Endothelial cell of umbilical vein (primary cell): ENCODE measurements at regions not wholly inside any gene's neighbourhood (a gene's known extent, or its start where the extent isn't known, plus 50 kb on each side); places are given as distances from the start of the nearest gene placed in this dataset.

Experiments used
- CTCF ChIP-seq, 2 donors: IDR thresholded peaks; 1 replicate in 1 of 2; 2 replicates in 1 of 2; pipeline ENCODE4 v1.5.1; 2011; ENCODE audit warnings: low read length in 2 of 2, mild to moderate bottlenecking in 2 of 2, moderate library complexity in 2 of 2, control low read depth in 1 of 2, inconsistent platforms in 1 of 2, low read depth in 1 of 2; ENCODE audit not compliant: insufficient read depth in 1 of 2; ENCODE audit errors: extremely low read depth in 1 of 2
- EZH2 ChIP-seq: IDR thresholded peaks from 2 replicates; pipeline ENCODE4 v1.6.1; 2012; ENCODE audit warnings: borderline replicate concordance, low read depth, mild to moderate bottlenecking, moderate library complexity, low read length, inconsistent platforms; ENCODE audit not compliant: severe bottlenecking
- FOS ChIP-seq: IDR thresholded peaks from 2 replicates; pipeline ENCODE4 v1.6.1; 2011; ENCODE audit warnings: mild to moderate bottlenecking, low read length, moderate library complexity, borderline replicate concordance; ENCODE audit not compliant: insufficient read depth
- JUN ChIP-seq: IDR thresholded peaks from 2 replicates; pipeline ENCODE4 v1.6.1; 2011; ENCODE audit warnings: borderline replicate concordance, low read depth; ENCODE audit not compliant: insufficient read length, insufficient read depth
- MAX ChIP-seq: IDR thresholded peaks from 2 replicates; pipeline ENCODE4 v1.6.1; 2011; ENCODE audit not compliant: insufficient read depth, insufficient read length
- POLR2A ChIP-seq: IDR thresholded peaks from 2 replicates; pipeline ENCODE4 v1.6.1; 2012; ENCODE audit warnings: low read depth, mild to moderate bottlenecking, control low read depth, low read length
- POLR2AphosphoS5 ChIP-seq: IDR thresholded peaks from 2 replicates; pipeline ENCODE4 v1.6.1; 2012; ENCODE audit warnings: low read depth, mild to moderate bottlenecking, control low read depth, low read length, moderate library complexity; ENCODE audit not compliant: insufficient read depth

- TF ChIP-seq POLR2A, result no peak
- no peak for TF ChIP-seq CTCF (IDR thresholded peaks at IDR 0.05; ENCODE audit: extremely low read depth in 1 of 2, insufficient read depth in 1 of 2, low read depth in 1 of 2, low read length in 2 of 2)
- no peak for TF ChIP-seq POLR2AphosphoS5
- no peak for TF ChIP-seq EZH2
- no peak for TF ChIP-seq FOS
- no peak for TF ChIP-seq MAX
- TF ChIP-seq JUN, result no peak
Measured at GRCh38 chr5:51484326-51484725, 101.1 kb downstream of the ISL1 start.
